ENCODE measurements at regions not wholly inside any gene's neighbourhood (a gene's known extent, or its start where the extent isn't known, plus 50 kb on each side); places are given as distances from the start of the nearest gene placed in this dataset.

DNA sequence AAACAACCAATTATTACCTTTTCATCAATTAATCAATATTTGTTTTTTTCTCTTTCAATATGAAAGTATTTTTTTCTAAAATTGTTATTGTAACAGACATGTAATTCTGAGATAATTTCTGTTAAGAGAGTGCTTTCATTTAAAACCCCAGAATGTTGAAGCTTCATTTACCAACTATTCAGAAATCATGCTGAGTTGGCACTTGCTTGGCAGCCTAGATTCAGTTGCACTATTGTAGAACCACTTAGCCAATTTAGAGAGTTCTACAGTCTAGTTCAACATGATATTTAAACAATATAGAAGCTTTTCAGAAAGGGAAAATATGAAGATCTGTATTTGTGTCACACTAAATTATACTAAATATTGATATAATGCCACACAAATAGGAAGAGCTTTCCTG lies 56.1 kb upstream of the NKAIN2 start:
- DNase-seq: no peak

DNA sequence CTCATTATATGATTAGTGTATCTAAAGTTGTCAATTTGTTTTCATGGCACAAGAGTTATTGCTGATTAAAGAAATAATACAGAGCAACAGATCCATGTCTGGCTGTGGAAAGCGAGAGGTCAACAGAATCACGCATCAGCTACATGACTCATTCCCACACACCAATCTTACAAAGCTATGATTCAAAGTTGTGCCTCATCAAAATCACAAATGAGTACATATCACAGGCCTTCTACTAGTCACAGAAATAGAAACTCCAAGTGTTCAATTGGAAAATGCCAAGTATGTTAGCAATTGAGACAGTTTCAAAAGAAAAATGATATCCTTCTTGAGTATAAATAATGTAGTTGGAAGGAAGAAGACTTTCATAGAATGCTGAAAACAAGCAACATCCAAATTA lies 57.8 kb upstream of the NKAIN2 start:
- no peak for DNase-seq

DNA sequence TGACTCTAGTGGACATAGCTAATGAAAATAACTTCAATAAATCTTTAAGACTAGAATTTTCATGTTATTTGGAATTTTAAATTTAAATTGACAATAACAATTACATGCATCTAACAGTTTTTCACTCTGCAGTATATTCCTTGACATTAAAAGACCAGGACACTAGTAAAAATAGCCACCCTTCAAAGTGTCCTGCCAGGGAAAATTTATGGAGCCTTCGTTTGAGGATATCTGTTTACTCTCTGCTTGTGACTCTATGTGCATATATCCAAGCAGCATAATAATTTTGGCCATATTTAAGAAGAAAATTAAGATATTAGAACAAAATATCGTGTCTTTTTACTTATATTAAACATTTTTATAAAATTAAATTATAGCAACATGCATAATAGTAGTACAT lies 58.8 kb upstream of the NKAIN2 start:
- no peak for DNase-seq

DNA sequence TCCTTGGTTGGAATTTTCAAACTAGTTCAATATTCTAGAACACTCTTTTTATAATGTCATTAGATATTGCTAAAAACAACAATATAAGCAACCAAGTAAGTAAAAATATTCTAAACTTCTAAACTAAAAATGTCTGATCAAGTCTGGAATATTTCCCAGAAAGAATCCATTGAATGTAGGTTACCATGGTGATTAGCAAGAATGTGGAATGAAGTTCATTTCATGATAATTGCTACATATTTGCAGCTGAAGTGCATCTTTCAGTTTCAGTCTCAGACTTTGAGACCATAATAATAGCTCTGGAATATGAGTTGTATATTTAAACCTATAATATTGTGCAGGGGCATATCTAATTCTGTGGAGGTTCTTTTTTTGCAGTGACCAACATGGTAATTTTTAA lies 61.0 kb upstream of the NKAIN2 start:
- DNase-seq: no peak

DNA sequence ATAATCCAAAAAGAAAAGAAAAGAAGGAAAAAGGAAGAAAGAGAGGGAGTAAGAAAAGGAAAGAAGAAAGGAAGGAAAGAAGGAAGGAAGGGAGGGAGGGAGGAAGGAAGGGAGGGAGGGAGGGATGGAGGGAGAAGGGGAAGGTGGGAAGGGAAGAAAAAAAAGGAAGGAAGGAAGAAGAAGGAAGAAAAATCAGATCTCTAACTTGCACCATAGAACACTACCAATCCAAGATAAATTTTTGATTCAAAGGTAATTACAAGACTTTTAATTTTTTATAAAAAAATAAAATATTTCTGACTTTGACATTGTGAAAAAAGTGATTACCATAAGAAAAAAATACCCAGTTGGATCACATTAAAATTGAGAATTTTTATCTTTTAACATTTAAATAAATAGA lies 70.5 kb upstream of the NKAIN2 start:
- no peak for DNase-seq

DNA sequence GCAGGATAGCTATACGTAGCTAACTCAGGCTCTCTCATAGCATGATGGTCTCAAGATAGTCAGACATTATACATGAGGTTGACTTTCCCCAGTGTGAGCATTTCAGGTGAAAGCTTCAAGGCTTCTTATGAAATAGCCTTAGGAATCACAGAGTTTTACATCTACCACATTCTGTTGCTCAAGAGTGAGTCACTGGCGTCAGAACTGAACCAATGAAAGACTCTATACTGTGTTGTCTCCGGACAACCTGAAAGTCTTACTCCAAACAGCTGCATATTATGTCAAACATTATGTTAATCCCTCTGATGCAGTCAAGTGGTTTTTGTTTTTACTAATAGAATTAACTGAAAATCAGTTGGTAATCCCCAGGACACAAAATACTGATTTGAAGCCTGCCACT lies 79.8 kb upstream of the TRDN start:
- no peak for DNase-seq

DNA sequence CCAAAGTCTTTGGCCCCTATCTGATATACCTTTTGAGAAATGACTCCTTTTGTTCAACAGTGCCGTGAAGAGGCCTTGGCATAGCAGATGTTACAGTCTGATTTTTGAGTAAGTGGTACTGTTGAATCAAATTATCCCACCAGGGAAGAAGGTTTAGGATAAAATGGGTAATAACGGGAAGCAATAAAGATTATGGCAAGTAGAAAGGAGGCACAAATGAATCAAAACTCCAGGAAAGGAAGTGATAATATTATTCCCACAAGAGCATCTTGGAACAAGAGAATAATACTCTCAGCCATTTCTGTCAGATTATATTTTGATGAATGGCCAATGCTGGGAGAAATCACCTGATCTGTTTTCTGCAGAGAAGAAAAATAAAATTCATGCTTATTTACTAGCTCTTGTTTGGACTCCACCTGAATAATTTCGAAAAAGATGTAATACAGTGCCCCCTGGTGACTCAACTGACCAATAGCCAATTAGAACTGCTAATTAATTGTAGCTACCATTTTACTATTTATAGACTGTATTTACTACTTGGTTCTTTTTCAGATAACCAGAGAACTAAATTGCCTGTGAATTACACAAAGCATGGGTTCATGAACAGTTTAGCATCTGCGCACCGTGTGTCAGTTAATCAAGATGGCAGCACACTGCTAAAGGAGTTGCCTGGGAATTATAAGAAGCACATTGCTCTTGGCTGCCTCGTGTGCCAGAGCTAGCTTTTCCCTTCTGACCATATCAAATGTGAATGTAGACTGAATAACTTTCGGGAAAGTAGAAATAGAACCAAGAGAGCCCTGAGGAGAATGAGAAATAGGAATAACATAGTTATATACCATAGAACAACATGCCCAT lies 78.5 kb upstream of the TRDN start:
- peak in 2 of 14 donors; percentile 9 to 12 for DNase-seq

DNA sequence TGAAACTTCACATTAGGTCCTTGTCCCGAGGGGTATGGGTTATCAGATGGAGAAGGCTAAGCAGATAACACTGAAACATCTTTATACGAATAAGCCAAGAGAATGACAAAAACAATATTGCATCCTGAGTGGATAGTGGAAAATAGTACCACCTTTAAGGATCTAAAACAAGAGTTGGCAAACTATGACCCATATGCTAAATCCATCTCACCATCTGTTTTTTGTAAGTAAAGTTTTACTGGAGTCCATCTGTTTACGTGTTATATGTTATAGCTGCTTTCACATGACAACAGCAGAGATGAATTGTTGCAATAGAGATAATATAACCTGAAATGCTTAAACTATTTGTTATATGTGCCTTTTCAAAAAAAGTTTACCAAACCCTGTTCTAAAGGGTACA lies 76.1 kb upstream of the TRDN start:
- no peak for DNase-seq

DNA sequence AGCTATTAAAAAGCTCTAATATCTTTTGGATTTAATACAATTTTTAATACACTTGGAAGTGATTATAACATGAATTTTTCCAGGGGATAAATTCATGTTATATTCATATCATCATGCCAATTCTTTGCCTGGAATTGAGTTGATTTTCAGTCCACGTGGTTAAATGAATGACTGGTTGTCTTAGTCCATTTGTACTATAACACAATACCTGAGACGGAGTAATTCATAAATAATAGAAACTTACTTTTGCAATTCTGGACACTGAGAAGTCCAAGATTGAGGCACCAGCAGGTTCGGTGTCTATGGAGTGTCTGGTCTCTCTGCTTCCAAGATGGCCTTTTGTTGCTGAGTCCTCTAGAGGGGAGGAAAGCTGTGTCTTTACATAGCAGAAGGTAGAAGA lies 66.2 kb upstream of the TRDN start:
- no peak for DNase-seq

DNA sequence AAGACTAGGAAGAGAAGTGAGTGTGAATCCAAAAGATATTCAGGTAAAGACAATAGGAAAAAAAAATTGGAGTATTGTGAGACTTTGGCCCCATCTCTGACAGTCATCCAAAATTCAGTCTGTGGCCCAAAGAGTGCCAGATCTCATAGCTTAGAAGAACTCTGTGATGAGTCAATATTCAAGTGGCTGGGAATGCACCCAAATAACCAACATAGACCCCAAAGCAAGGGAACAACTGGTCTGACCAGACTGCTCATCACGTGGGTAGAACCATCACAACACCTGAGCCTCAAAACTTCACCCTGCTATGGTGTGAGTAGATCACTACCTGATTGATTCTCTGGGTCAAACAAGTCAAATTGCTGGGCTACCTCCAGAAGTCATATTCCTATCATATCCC lies 51.1 kb upstream of the TRDN start:
- DNase-seq: no peak
